ENCODE measurements at regions not wholly inside any gene's neighbourhood (a gene's known extent, or its start where the extent isn't known, plus 50 kb on each side); places are given as distances from the start of the nearest gene placed in this dataset.

- TF ChIP-seq POLR2A (IDR thresholded peaks at IDR 0.05) = no peak
- TF ChIP-seq, protein P1, sequence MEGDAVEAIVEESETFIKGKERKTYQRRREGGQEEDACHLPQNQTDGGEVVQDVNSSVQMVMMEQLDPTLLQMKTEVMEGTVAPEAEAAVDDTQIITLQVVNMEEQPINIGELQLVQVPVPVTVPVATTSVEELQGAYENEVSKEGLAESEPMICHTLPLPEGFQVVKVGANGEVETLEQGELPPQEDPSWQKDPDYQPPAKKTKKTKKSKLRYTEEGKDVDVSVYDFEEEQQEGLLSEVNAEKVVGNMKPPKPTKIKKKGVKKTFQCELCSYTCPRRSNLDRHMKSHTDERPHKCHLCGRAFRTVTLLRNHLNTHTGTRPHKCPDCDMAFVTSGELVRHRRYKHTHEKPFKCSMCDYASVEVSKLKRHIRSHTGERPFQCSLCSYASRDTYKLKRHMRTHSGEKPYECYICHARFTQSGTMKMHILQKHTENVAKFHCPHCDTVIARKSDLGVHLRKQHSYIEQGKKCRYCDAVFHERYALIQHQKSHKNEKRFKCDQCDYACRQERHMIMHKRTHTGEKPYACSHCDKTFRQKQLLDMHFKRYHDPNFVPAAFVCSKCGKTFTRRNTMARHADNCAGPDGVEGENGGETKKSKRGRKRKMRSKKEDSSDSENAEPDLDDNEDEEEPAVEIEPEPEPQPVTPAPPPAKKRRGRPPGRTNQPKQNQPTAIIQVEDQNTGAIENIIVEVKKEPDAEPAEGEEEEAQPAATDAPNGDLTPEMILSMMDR (IDR thresholded peaks at IDR 0.05) = no peak
- H3K4me3 ChIP-seq (ENCODE audit: low read depth, poor library complexity, severe bottlenecking) = no peak overlapping the region
- DNase-seq (ENCODE audit: low spot score in 2 of 2) = no peak
- intact Hi-C loops (cut with DNase I; ENCODE audit: low total_unique reads) = no loop called here
- WGBS, 2 donors = 57 to 82% methylated on average over 4 of the region's 4 CpGs
Observed at GRCh38 chr10:60664859-60665258, 113.4 kb upstream of the CDK1 start.

GRCh38 chr10:60663850-60664249, 114.4 kb upstream of the CDK1 start:
- DNase-seq (ENCODE audit: low spot score in 2 of 2) = no peak
- intact Hi-C loops (cut with DNase I; ENCODE audit: low total_unique reads) = no loop called here
- WGBS, 2 donors = 59 to 75% methylated on average over 7 of the region's 7 CpGs
- H3K4me3 ChIP-seq (ENCODE audit: low read depth, poor library complexity, severe bottlenecking) = no peak overlapping the region
- TF ChIP-seq, protein P1 (IDR thresholded peaks at IDR 0.05) = no peak
- no peak for TF ChIP-seq POLR2A (IDR thresholded peaks at IDR 0.05)

DNA sequence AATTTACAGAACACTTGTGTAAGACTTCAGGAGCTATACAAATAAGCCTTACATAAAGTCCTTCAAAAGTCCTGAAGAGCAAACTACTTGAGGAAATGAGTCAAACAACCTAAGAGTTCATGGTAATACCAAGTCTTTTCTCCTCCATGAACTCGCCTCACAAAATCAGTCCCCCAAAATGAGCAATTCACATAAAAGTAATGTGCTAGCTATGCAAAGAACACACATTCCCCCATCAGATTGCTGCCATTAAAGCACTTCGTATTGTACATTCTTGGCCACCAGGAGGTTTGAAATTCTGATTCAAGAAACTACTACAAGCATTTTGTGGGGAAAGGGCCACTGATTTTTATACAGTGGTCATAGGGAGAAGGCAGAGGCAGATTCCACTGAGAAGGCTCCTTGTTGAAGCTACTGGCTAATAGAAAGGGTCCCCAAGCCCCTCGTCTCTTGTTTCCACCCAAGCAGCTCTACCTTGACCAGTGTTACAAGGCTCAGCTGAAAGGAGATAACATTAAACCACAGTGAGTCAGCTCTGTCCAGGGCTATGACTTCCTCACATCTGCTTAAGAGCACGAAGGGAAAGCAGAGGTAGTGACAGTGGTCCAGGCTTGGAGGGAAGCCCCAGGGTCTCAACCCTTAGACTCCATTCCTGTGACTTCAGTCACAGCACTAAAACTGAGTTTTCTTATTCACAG, 115.2 kb upstream of the CDK1 start:
- WGBS, 2 donors = 78 to 92% methylated on average over 4 of the region's 4 CpGs
- no peak for TF ChIP-seq POLR2A (IDR thresholded peaks at IDR 0.05)
- TF ChIP-seq, protein P1 (IDR thresholded peaks at IDR 0.05) = no peak
- intact Hi-C loops (cut with DNase I; ENCODE audit: low total_unique reads) = no loop called here
- no peak for DNase-seq (ENCODE audit: low spot score in 2 of 2)
- no peak overlapping the region for H3K4me3 ChIP-seq (ENCODE audit: low read depth, poor library complexity, severe bottlenecking)

- H3K4me3 ChIP-seq (ENCODE audit: low read depth, poor library complexity, severe bottlenecking) = no peak overlapping the region
- TF ChIP-seq, protein P1 (IDR thresholded peaks at IDR 0.05) = no peak
- no peak for TF ChIP-seq POLR2A (IDR thresholded peaks at IDR 0.05)
- intact Hi-C loops (cut with DNase I; ENCODE audit: low total_unique reads) = no loop called here
- WGBS, 2 donors = 62 to 67% methylated on average over 7 of the region's 7 CpGs
- no peak for DNase-seq (ENCODE audit: low spot score in 2 of 2)
Observed at GRCh38 chr10:60661637-60662036, 116.6 kb upstream of the CDK1 start.

GRCh38 chr10:60660625-60661024, 117.7 kb upstream of the CDK1 start:
- WGBS, 2 donors = 93 to 100% methylated on average over 1 of the region's 1 CpG
- DNase-seq (ENCODE audit: low spot score in 2 of 2) = no peak
- H3K4me3 ChIP-seq (ENCODE audit: low read depth, poor library complexity, severe bottlenecking) = no peak overlapping the region
- TF ChIP-seq, protein P1 (IDR thresholded peaks at IDR 0.05) = no peak
- no peak for TF ChIP-seq POLR2A (IDR thresholded peaks at IDR 0.05)
- intact Hi-C loops (cut with DNase I; ENCODE audit: low total_unique reads) = no loop called here

Data from lower leg skin (tissue), 4 donors.